HCT116 (cell line): ENCODE measurements at regions not wholly inside any gene's neighbourhood (a gene's known extent, or its start where the extent isn't known, plus 50 kb on each side); places are given as distances from the start of the nearest gene placed in this dataset.

Experiments used
- ATAC-seq: fragments of 200-7000 bp; cut with Tn5 transposase; 2 replicates; pipeline ENCODE4 v1.9.1; 2020; ENCODE audit warnings: mild to moderate bottlenecking, moderate library complexity
- BruUV-seq: library from RNA; stranded (reverse); fragments of 400-500 nt; replicated peaks from 2 replicates; lab custom pipeline; 2021; lab: Mats Ljungman, UMichigan
- CTCF ChIA-PET: fragments of 300-600 bp; sonication (Branson Sonifier 250); formaldehyde crosslinking; loops from one replicate; lab custom pipeline; 2021; ENCODE audit warnings: antibody characterized with exemption; lab: Charles Lee
- POLR2A ChIA-PET: fragments of 300-600, 350-600 bp; sonication (Branson Sonifier 250); formaldehyde crosslinking; loops from one replicate; lab custom pipeline; 2021; ENCODE audit warnings: antibody characterized with exemption; lab: Charles Lee
- RAD21 ChIA-PET, 2 experiments: fragments of 300-600 bp; sonication (Branson Sonifier 250); formaldehyde crosslinking; loops; one replicate each; lab custom pipeline; 2023; ENCODE audit warnings: low total read pairs in 2 of 2; ENCODE audit not compliant: uncharacterized antibody in 2 of 2, unreplicated experiment in 2 of 2, low non-redundant PET in 1 of 2; lab: Charles Lee
- DNase-seq: peaks from one replicate; pipeline ENCODE4 v3.0.0-alpha.2; 2010; ENCODE audit warnings: low read depth, low spot score
- H2AFZ ChIP-seq: fragments of 200-600 bp; shearing (Covaris generic), sonication (generic); 2 replicates; pipeline ENCODE4 v1.6.1; 2017; ENCODE audit warnings: low read depth, mixed run types, mixed read lengths, antibody characterized with exemption, low read length; ENCODE audit not compliant: poor library complexity, severe bottlenecking
- H3K27ac ChIP-seq: 2 replicates; pipeline ENCODE4 v1.5.1; 2012; ENCODE audit warnings: low read depth, low read length
- H3K27me3 ChIP-seq: fragments of 200-600 bp; sonication (generic); 2 replicates; pipeline ENCODE4 v1.6.1; 2016; ENCODE audit warnings: mixed run types, low read length, mixed read lengths; ENCODE audit not compliant: insufficient read depth
- H3K36me3 ChIP-seq, 2 experiments: fragments of 200-500 bp in 1 of 2; fragments of 200-600 bp in 1 of 2; sonication (Bioruptor generic) in 1 of 2; sonication (generic) in 1 of 2; 2 replicates each; pipeline versions ENCODE4 v1.5.1 to v1.6.1; 2014 to 2016; ENCODE audit warnings: low read length in 2 of 2, inconsistent platforms in 1 of 2, mixed read lengths in 1 of 2, mixed run types in 1 of 2; ENCODE audit not compliant: insufficient read depth in 2 of 2, control insufficient read depth in 1 of 2
- H3K4me1 ChIP-seq, 2 experiments: fragments of 200-600 bp in 1 of 2; sonication (generic) in 1 of 2; 2 replicates each; pipeline versions ENCODE4 v1.5.1 to v1.6.1; 2012 to 2017; ENCODE audit warnings: low read length in 2 of 2, inconsistent platforms in 1 of 2, mild to moderate bottlenecking in 1 of 2, mixed read lengths in 1 of 2, mixed run types in 1 of 2, moderate library complexity in 1 of 2; ENCODE audit not compliant: insufficient read depth in 2 of 2, control insufficient read depth in 1 of 2
- H3K4me2 ChIP-seq: fragments of 200-600 bp; sonication (generic); 2 replicates; pipeline ENCODE4 v1.6.1; 2017; ENCODE audit warnings: mixed run types, low read length, mixed read lengths
- H3K4me3 ChIP-seq, 2 experiments: fragments of 200-600 bp in 1 of 2; sonication (generic) in 1 of 2; replicated peaks in 1 of 2; 2 replicates each; pipeline ENCODE4 v1.5.1; 2011 to 2016; ENCODE audit warnings: low read length in 2 of 2, control low read depth in 1 of 2, low read depth in 1 of 2, mild to moderate bottlenecking in 1 of 2, mixed read lengths in 1 of 2, mixed run types in 1 of 2
- H3K79me2 ChIP-seq: fragments of 200-600 bp; sonication (generic); 2 replicates; pipeline ENCODE4 v1.6.1; 2017; ENCODE audit warnings: mild to moderate bottlenecking, mixed run types, low read length, moderate library complexity, mixed read lengths; ENCODE audit not compliant: insufficient read depth
- H3K9ac ChIP-seq: fragments of 200-600 bp; sonication (generic); 2 replicates; pipeline ENCODE4 v1.6.1; 2016; ENCODE audit warnings: low read length, mixed read lengths
- H3K9me2 ChIP-seq: fragments of 200-600 bp; sonication (generic), shearing (Covaris generic); 2 replicates; pipeline ENCODE4 v1.6.1; 2017; ENCODE audit warnings: mixed run types, mild to moderate bottlenecking, moderate library complexity; ENCODE audit not compliant: insufficient read depth
- H3K9me3 ChIP-seq, 2 experiments: fragments of 200-500 bp in 1 of 2; fragments of 200-600 bp in 1 of 2; sonication (Bioruptor generic) in 1 of 2; sonication (generic) in 1 of 2; 2 replicates each; pipeline ENCODE4 v1.6.1; 2014 to 2017; ENCODE audit warnings: low read length in 2 of 2, mixed read lengths in 2 of 2, inconsistent platforms in 1 of 2, low read depth in 1 of 2, mild to moderate bottlenecking in 1 of 2, mixed run types in 1 of 2, moderate library complexity in 1 of 2; ENCODE audit not compliant: control insufficient read depth in 1 of 2, insufficient read depth in 1 of 2
- H4K20me1 ChIP-seq: fragments of 200-600 bp; sonication (generic), shearing (Covaris generic); 2 replicates; pipeline ENCODE4 v1.6.1; 2017; ENCODE audit warnings: mixed run types, mild to moderate bottlenecking, moderate library complexity; ENCODE audit not compliant: insufficient read depth
- CBX3 ChIP-seq: IDR thresholded peaks from 2 replicates; pipeline ENCODE4 v1.6.1; 2012; ENCODE audit warnings: low read depth
- ELF1 ChIP-seq: IDR thresholded peaks from 2 replicates; pipeline ENCODE4 v1.6.1; 2012; ENCODE audit warnings: low read depth, borderline replicate concordance
- EZH2phosphoT487 ChIP-seq: fragments of 200-600 bp; IDR thresholded peaks from 2 replicates; pipeline ENCODE4 v1.6.1; 2018; ENCODE audit warnings: antibody characterized with exemption, borderline replicate concordance
- FOSL1 ChIP-seq: IDR thresholded peaks from 2 replicates; pipeline ENCODE4 v1.6.1; 2012; ENCODE audit warnings: low read depth
- JUND ChIP-seq: IDR thresholded peaks from 2 replicates; pipeline ENCODE4 v1.6.1; 2012
- POLR2AphosphoS5 ChIP-seq: IDR thresholded peaks from 2 replicates; pipeline ENCODE4 v1.6.1; 2011; ENCODE audit warnings: mild to moderate bottlenecking, low read depth, low read length, moderate library complexity
- SIN3A ChIP-seq: IDR thresholded peaks from 2 replicates; pipeline ENCODE4 v1.6.1; 2012; ENCODE audit warnings: low read depth
- ZNF274 ChIP-seq: fragments of 200-500 bp; sonication (Bioruptor generic); IDR thresholded peaks from 2 replicates; pipeline ENCODE4 v1.6.1; 2014; ENCODE audit warnings: mild to moderate bottlenecking, low read depth, low read length, inconsistent platforms
- intact Hi-C: fragments of 100-400 bp; cut with micrococcal nuclease; formaldehyde crosslinking; loops from 2 replicates; pipeline ENCODE4 v1.10.0; 2022
- TF ChIP-seq, protein P1 (sequence below), 3 experiments: fragments of 200-600 bp in 1 of 3; sonication (generic) in 1 of 3; IDR thresholded peaks in 2 of 3; conservative IDR thresholded peaks in 1 of 3; 2 replicates each; pipeline ENCODE4 v1.5.1; 2012 to 2017; ENCODE audit warnings: low read depth in 2 of 3, low read length in 2 of 3, antibody characterized with exemption in 1 of 3, borderline replicate concordance in 1 of 3, control low read depth in 1 of 3, mild to moderate bottlenecking in 1 of 3, mixed read lengths in 1 of 3, mixed run types in 1 of 3, moderate library complexity in 1 of 3; ENCODE audit not compliant: insufficient read depth in 1 of 3
- TF ChIP-seq, protein P2 (sequence below): IDR thresholded peaks from 2 replicates; pipeline ENCODE4 v1.6.1; 2012
- TF ChIP-seq, protein P3 (sequence below): IDR thresholded peaks from 2 replicates; pipeline ENCODE4 v1.6.1; 2011; ENCODE audit warnings: mild to moderate bottlenecking, low read length, moderate library complexity; ENCODE audit not compliant: insufficient replicate concordance; ENCODE audit errors: extremely low read depth

DNA sequence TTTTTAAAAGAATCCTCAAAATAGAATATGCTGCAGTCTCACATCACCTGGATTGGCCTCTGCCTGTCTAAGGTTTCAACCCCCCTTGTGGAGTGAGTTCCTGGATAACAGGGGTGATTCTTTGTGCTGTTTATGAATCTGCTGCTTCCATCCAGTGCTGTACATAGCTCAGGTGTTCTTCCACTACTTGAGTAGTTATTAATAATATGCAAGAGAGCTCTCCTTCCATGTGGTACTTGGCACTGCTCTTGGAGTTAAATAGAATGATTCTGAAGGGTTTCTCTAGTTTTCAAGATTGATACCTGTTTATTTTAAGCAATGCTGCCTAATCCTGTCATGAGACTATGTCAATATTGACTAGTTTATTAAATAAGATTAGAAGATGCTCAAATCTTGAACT lies 273.6 kb downstream of the RDH14 start:
- intact Hi-C loops: no loop called here
- DNase-seq: no peak

DNA sequence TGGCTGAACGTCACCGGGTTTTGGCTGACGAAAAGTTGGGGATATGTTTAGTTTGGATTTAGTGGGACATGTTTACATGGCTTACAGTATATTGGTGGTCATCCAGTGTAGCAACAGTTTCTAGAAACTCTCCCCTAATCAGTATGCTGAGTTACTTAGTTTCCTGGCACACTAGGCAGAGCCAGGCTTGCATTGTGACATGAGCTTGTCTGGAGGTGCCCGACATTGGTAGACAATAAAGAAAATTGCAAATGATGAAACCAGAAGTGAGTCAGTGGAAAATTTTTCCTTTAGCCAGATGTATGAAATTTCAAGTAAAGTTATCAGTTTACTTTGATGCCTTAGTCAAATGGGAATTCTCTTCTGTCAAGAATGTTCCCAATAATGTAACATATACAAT lies 276.1 kb downstream of the RDH14 start:
- no peaks in the 10 kb centered on the region for H4K20me1 ChIP-seq
- CTCF ChIA-PET: no interaction called here
- BruUV-seq: no TSS peak
- POLR2A ChIA-PET: no interaction called here
- ATAC-seq (no peak), DNase-seq (no peak)
- intact Hi-C loops: no loop called here
- H3K36me3 ChIP-seq: no peaks in the 10 kb centered on the region
- H3K9me3 ChIP-seq: no peaks in the 10 kb centered on the region
- H3K4me3 ChIP-seq: no peak overlapping the region
- no peaks in the 10 kb centered on the region; the same call in 1 of the 2 replicates for H3K27me3 ChIP-seq
- RAD21 ChIA-PET: no interaction called here
- no peak overlapping the region for H3K4me2 ChIP-seq
- H3K79me2 ChIP-seq: no peaks in the 10 kb centered on the region
- TF ChIP-seq, protein P1, sequence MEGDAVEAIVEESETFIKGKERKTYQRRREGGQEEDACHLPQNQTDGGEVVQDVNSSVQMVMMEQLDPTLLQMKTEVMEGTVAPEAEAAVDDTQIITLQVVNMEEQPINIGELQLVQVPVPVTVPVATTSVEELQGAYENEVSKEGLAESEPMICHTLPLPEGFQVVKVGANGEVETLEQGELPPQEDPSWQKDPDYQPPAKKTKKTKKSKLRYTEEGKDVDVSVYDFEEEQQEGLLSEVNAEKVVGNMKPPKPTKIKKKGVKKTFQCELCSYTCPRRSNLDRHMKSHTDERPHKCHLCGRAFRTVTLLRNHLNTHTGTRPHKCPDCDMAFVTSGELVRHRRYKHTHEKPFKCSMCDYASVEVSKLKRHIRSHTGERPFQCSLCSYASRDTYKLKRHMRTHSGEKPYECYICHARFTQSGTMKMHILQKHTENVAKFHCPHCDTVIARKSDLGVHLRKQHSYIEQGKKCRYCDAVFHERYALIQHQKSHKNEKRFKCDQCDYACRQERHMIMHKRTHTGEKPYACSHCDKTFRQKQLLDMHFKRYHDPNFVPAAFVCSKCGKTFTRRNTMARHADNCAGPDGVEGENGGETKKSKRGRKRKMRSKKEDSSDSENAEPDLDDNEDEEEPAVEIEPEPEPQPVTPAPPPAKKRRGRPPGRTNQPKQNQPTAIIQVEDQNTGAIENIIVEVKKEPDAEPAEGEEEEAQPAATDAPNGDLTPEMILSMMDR (IDR thresholded peaks at IDR 0.05 in 2 of 3, conservative IDR thresholded peaks at IDR 0.05 in 1 of 3; ENCODE audit: borderline replicate concordance in 1 of 3, insufficient read depth in 1 of 3, low read depth in 2 of 3, low read length in 2 of 3): no peak
- TF ChIP-seq, protein P2, sequence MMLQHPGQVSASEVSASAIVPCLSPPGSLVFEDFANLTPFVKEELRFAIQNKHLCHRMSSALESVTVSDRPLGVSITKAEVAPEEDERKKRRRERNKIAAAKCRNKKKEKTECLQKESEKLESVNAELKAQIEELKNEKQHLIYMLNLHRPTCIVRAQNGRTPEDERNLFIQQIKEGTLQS: no peak
- TF ChIP-seq ZNF274: no peak
- no peak for TF ChIP-seq JUND
- no peak for TF ChIP-seq EZH2phosphoT487
- TF ChIP-seq SIN3A: no peak
- no peak for TF ChIP-seq CBX3
- TF ChIP-seq POLR2AphosphoS5: no peak
- TF ChIP-seq ELF1: no peak
- TF ChIP-seq, protein P3, sequence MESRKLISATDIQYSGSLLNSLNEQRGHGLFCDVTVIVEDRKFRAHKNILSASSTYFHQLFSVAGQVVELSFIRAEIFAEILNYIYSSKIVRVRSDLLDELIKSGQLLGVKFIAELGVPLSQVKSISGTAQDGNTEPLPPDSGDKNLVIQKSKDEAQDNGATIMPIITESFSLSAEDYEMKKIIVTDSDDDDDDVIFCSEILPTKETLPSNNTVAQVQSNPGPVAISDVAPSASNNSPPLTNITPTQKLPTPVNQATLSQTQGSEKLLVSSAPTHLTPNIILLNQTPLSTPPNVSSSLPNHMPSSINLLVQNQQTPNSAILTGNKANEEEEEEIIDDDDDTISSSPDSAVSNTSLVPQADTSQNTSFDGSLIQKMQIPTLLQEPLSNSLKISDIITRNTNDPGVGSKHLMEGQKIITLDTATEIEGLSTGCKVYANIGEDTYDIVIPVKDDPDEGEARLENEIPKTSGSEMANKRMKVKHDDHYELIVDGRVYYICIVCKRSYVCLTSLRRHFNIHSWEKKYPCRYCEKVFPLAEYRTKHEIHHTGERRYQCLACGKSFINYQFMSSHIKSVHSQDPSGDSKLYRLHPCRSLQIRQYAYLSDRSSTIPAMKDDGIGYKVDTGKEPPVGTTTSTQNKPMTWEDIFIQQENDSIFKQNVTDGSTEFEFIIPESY: no peak
- no peak overlapping the region for H3K9ac ChIP-seq
- H3K27ac ChIP-seq: no peak overlapping the region
- no peaks in the 10 kb centered on the region for H3K9me2 ChIP-seq
- H2AFZ ChIP-seq: no peak overlapping the region
- H3K4me1 ChIP-seq: no peaks in the 10 kb centered on the region

More for the DNA sequence above, 273.6 kb downstream of the RDH14 start:
- H3K9me2 ChIP-seq: no peaks in the 10 kb centered on the region
- H3K9me3 ChIP-seq: no peaks in the 10 kb centered on the region
- no peak overlapping the region for H2AFZ ChIP-seq
- no peak overlapping the region for H3K27ac ChIP-seq
- H3K4me2 ChIP-seq: no peak overlapping the region
- no peaks in the 10 kb centered on the region for H4K20me1 ChIP-seq
- ChIA-PET POLR2A (no interaction called here), CTCF (no interaction called here), RAD21 (no interaction called here)
- no peaks in the 10 kb centered on the region for H3K79me2 ChIP-seq
- no peak overlapping the region for H3K4me3 ChIP-seq
- ATAC-seq: no peak
- H3K9ac ChIP-seq: no peak overlapping the region
- no peaks in the 10 kb centered on the region for H3K36me3 ChIP-seq
- H3K4me1 ChIP-seq: no peaks in the 10 kb centered on the region
- TF ChIP-seq FOSL1: no peak
- no TSS peak for BruUV-seq
- no peaks in the 10 kb centered on the region for H3K27me3 ChIP-seq
